COR-L47 (cell line): ENCODE measurements at regions not wholly inside any gene's neighbourhood (a gene's known extent, or its start where the extent isn't known, plus 50 kb on each side); places are given as distances from the start of the nearest gene placed in this dataset.

Experiments
- DNase-seq: peaks from one replicate; lab custom pipeline; 2025; lab: John Stamatoyannopoulos, UW

DNA sequence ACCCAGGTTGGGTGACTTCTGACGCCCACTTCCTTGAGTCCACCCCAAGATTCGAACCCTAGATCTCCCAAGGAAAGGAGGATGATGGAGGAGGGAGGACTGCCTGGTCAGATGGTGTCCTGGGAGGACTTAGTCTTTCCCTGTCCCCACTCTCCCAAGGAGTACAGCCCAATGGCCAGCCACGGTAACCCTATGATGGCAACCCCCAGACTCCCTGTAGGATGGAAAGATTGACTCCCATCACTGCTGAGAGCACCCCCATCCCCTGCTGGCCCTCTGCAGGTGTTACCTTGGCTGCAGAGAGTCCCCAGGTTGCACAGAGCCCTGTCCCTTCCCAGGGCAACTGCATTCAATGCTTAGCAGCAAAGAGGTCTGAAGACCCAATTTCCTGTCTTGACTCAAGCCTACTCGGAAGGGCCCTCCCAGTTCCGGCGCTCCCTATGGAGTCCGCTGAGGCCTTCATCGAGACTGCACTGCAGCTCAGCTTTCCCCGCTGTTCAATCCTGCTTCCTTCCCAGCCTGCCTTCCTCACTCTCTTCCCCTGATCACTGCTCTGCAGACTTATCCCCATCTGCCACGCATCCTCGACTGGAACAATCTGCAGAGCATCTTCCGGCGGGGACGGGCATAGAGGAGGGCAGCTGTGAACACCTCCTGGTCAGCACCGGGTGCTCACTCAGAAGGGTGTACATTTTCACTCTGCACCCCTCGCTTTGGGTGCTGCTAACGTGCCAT, 50.8 kb upstream of the OCM2 start:
- DNase-seq = no peak

DNA sequence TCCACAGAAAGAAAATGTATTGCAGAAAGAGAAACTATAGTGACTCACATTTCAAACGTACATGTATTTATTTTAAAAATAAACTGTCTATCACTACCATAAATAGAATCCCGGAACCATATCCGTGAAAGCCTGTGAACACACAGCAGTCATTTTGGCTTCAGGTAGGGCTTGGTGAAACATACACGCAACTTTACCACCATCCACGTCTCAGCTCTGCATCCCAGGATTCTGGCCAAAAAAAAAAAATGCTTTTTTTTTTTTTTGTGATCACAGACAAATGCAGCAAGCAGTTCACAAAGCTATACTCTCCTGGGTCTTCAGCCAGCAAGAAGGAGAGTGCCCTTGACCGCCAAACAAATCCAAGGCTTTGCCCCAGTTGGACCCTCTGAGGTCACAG, 56.8 kb upstream of the OCM2 start:
- DNase-seq = no peak

DNA sequence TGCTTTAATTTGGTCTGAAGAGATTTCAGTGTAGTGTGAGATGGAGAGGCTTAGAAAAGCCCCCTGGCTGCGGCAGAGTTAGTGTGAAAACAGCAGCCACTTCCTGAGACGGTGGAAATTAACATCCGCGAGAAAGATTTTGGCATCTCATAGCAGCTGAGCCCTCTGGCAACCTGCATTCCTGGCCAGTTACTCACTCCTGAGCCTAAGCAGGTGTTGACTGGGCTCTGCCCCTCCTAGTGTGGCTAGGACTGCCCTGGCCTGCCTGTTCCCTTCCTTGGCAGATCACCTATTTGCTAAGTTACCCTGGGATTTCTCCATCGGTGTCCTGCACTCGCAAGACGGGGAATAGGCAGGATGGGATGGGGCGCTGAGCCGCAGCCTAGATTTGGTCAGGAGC, 57.6 kb upstream of the LMTK2 start:
- no peak for DNase-seq

DNA sequence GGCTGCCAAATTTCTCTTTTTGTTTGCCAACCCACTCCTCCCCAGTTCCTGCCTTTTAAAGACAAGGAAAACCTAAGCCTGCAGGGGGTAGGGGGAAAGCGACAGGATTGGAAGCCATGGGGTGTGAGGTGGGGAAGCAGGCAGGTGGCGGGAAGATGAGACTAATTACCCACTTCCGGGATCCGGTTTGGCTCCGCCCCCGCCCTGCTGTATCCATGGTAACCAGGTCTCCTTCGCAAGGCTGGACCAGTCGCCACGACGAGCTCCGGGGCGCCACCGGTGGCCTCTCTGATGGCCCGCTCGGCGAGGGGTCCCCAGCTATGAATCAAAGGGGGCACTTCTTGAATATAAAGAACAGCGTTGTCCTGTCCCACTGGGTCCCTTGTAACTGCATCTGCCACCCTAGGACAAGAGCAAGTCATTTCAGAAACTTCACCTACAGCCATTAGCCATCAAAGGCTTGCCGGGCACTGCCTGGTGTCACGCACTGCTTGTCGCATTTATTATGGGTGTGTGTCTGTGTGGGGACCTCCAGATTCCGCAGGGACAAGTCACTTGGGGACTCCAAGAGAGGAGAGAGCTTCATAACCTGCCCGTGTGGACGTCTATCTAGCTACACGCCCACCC, 55.4 kb upstream of the LMTK2 start:
- DNase-seq = peak; percentile 77

DNA sequence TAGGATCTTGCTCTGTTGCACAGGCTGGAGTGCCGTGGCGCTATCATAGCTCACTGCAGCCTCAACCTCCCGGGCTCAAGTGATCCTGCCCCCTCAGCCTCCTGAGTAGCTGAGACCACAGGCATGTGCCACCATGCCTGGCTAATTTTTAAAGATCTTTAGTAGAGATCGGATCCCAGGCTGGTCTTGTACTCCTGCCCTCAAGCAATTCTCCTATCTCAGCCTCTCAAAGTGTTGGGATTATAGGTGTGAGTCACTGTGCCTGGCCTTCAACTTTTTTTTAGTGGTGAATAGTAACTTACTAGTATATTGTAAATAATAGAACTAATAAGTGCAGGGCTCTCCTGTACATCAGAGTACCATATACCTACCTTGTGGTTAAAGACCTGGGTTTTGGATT, 52.1 kb upstream of the LMTK2 start:
- no peak for DNase-seq

DNA sequence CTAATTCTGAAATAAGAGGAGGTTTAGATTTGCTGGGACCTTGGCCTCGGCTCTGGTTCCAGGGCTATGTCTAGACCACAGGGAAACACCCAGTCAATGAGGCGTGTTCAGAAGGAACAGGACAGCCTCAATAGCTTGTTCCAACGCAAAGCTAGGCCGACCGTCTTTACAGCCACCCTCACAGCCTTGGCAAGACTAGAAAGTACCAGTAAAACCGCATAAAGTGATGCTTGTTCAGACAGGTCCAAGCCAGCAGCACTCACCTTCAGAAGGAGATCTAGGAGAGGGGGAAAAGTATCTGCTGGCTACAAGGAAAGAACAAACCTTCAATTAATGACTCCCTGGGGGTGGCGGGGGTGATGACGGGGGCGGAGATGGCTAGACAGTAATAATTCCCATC, 50.1 kb upstream of the LMTK2 start:
- DNase-seq = no peak
